Esophagus muscularis mucosa (tissue), 4 donors: ENCODE measurements at regions not wholly inside any gene's neighbourhood (a gene's known extent, or its start where the extent isn't known, plus 50 kb on each side); places are given as distances from the start of the nearest gene placed in this dataset.

ENCODE experiments used
- EP300 ChIP-seq: sonication (generic); formaldehyde crosslinking; IDR thresholded peaks from one replicate; pipeline ENCODE4 v1.6.1; 2017; ENCODE audit warnings: antibody characterized with exemption
- POLR2A ChIP-seq: fragments of 450-650 bp; IDR thresholded peaks from one replicate; pipeline ENCODE4 v1.6.1; 2017; ENCODE audit warnings: antibody characterized with exemption, moderate library complexity, mild to moderate bottlenecking, low read depth
- POLR2AphosphoS5 ChIP-seq, 2 donors: sonication (generic); formaldehyde crosslinking; IDR thresholded peaks; one replicate each; pipeline ENCODE4 v1.6.1; 2017; ENCODE audit warnings: antibody characterized with exemption in 2 of 2
- TF ChIP-seq, protein P1 (sequence below), 3 experiments: fragments of 200-600 bp in 2 of 3; fragments of 450-650 bp in 1 of 3; sonication (generic) in 2 of 3; IDR thresholded peaks; one replicate each; pipeline ENCODE4 v1.5.1; 2017 to 2019; ENCODE audit warnings: antibody characterized with exemption in 3 of 3, mild to moderate bottlenecking in 2 of 3, moderate library complexity in 1 of 3

DNA sequence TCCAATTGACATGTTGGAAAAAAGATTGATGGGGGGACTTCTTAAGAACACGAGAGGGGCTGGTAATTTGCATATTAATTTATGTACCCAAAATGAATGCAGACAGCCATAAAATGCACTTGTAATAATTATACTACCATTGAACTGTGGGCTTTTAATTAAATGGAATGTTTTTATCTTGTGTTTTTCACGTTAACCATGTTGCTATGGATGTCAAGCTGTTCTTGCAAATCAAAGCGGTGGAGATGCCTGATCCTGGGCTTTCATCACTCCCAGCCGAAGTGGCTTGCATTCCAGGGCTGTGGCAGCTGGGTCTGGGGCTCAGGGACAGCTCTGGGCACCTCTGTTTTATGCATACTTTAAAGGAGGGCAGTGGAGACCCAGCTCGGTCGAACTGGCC lies 179.4 kb upstream of the TMTC4 start:
- TF ChIP-seq, protein P1, sequence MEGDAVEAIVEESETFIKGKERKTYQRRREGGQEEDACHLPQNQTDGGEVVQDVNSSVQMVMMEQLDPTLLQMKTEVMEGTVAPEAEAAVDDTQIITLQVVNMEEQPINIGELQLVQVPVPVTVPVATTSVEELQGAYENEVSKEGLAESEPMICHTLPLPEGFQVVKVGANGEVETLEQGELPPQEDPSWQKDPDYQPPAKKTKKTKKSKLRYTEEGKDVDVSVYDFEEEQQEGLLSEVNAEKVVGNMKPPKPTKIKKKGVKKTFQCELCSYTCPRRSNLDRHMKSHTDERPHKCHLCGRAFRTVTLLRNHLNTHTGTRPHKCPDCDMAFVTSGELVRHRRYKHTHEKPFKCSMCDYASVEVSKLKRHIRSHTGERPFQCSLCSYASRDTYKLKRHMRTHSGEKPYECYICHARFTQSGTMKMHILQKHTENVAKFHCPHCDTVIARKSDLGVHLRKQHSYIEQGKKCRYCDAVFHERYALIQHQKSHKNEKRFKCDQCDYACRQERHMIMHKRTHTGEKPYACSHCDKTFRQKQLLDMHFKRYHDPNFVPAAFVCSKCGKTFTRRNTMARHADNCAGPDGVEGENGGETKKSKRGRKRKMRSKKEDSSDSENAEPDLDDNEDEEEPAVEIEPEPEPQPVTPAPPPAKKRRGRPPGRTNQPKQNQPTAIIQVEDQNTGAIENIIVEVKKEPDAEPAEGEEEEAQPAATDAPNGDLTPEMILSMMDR (IDR thresholded peaks at IDR 0.05) = no peak
- TF ChIP-seq POLR2A (no peak), EP300 (no peak), POLR2AphosphoS5 (IDR thresholded peaks at IDR 0.05) (no peak)
